PC-9 (cell line): ENCODE measurements at regions not wholly inside any gene's neighbourhood (a gene's known extent, or its start where the extent isn't known, plus 50 kb on each side); places are given as distances from the start of the nearest gene placed in this dataset.

ENCODE experiments used
- CTCF ChIP-seq: fragments of 200-600 bp; sonication (generic); conservative IDR thresholded peaks from 2 replicates; pipeline ENCODE4 v1.6.1; 2017; ENCODE audit warnings: mixed run types, antibody characterized with exemption, mild to moderate bottlenecking, moderate library complexity
- EZH2 ChIP-seq: fragments of 200-600 bp; sonication (generic); IDR thresholded peaks from 2 replicates; pipeline ENCODE4 v1.8.0; 2017; ENCODE audit warnings: antibody characterized with exemption, low read depth

- TF ChIP-seq CTCF (no peak), EZH2 (no peak)
These were observed 1300.1 kb upstream of the EPHA6 start for GRCh38 chr3:95514260-95514659.
